NCI-H2081 treated with DMSO at 0.1 percent for 48 hours (cell line): ENCODE measurements at regions not wholly inside any gene's neighbourhood (a gene's known extent, or its start where the extent isn't known, plus 50 kb on each side); places are given as distances from the start of the nearest gene placed in this dataset.
"Not testable (repeated sequence)": the region's sequence is repeated elsewhere in the genome, so short reads cannot be mapped to it uniquely, and the experiment has no call there.

Experiments
- DNase-seq: peaks from one replicate; lab custom pipeline; 2025; lab: John Stamatoyannopoulos, UW

DNA sequence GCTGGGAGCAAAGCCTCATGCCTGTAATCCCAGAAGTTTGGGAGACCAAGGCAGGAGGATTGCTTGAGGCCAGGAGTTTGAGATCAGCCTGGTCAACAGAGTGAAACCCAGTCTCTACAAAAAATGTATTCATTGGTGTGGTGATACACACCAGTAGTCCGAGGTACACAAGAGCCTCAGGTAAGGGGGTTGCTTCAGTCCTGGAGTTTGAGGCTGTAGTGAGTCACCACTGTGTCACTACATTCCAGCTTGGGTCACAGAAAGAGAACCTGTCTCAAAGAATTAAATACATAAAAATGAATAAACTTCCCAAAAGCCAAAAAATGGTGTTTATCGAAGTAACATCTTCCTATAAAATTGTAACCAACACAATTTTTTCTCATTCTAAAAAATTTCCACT lies 568.1 kb upstream of the LINC00305 start:
- no peak for DNase-seq

DNA sequence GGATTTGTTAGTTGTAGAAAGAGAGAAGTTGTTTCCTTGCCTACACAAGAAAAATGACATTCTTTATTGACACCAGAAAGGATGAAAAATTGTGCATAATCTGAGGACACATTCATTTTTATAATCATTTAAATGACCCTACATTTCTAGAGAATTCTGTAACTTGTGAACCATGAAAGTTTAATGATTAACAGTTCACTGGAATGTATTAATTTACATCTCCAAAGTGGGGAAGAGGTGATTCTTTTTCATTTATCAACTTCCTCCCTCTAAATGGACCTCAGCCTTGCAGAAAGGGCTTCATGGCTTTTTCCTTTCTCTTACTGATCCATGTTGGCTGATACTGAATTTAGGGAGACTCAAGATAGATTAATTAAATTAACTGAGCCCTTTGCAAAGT lies 565.2 kb upstream of the LINC00305 start:
- DNase-seq, result no peak

DNA sequence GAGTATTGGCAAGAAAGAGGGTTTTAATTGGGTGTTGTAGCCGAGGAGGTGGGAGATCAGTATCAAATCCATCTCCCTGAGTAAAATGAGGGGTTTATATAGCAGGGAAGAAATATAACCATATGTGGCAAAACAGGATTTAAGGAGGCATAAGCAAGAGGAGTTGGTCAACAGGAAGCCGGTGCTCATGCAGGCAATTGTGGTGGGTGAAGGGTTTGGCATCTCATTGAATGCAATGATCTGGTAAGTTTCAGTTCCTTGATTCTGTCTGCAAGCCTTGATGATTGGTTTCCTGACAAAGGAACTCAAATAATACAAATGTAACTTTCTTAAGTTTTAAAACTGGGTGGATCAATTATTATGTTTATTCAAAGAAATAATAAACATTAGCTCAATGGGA lies 564.4 kb upstream of the LINC00305 start:
- no peak for DNase-seq

DNA sequence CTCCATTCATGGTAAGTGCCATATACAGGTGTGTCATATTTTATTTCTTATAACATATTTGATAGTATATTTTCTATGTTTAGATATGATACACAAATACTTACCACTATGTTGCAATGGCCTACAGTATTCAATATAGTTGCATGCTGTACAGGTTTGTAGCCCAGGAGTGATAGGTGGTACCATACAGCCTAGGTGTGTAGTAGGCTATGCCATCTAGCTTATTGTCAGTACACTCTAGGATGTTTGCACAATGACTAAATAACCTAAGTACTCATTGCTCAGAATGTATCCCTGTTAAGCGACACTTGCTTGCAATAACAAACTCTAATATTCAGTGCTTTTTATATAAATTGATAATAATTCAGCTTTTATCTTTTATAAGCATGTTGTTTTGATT lies 563.1 kb upstream of the LINC00305 start:
- no peak for DNase-seq

DNA sequence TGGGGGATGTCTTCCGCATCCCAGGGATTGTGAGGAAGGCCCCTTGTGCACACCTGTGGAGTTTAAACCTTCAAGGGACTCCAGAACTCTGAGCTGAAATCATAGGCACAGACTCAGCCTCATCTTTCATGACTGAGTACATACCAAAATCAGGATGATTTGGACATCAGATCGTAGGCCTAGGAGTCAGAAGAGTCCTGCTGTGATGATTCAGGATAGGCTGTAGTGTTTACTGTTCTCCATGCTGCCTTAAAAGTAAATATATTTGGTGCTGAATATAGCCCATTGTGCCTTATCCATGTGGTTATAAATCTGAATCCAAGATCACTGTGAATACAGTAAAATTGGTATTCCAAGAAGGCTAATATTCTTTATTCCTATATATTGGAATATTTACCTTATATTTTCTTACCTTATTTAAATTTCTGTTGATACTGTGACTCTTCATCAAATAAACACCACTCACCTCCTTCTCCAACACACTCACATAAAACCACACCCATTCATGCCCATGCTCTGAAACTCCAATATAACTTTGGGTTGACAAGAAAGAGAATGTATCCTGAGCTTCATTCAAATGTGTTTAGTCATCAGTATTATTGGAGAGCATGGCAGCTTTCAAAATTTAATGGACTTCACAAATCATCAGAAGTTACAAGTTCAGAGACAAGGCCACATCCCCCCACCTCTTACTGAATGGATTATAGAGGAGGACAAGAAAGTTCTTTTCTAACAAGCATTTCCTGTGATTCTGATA lies 561.4 kb upstream of the LINC00305 start:
- DNase-seq, result no peak

DNA sequence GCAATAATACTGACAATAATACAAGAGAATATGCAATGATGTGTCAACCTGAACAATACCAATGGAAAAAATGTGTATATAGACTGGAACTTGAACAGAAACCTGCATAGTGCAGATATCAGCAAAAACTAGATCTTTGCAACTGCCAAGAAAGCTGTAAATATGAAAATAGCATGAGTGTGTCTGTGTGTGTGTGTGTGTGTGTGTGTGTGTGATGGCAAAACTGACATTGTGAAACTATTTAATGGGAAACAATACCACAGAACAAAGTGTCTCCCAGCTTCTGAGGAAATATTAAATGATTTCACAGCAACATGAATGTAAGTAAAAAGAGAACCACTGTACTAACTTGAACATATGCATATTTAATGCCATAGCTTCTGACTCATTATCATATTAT lies 558.2 kb upstream of the LINC00305 start:
- DNase-seq, result no peak

DNA sequence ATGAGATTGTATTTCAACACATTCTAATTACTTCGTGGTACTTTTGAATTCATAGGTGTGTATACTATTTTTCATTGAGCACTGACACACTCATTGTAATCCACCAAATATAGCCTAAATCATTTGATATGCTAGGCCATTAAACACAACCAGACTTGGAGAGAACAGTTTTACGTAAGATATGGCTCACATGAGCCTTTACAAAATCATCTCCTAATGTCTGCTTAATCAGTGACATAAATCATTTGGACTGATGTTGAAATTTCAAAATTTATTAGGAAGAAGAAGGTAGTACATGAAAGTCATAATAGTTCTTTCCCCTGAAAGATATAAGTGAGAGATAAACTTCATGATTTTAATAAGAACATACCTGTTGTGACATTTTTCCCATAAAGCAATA lies 550.2 kb upstream of the LINC00305 start:
- no peak for DNase-seq

DNA sequence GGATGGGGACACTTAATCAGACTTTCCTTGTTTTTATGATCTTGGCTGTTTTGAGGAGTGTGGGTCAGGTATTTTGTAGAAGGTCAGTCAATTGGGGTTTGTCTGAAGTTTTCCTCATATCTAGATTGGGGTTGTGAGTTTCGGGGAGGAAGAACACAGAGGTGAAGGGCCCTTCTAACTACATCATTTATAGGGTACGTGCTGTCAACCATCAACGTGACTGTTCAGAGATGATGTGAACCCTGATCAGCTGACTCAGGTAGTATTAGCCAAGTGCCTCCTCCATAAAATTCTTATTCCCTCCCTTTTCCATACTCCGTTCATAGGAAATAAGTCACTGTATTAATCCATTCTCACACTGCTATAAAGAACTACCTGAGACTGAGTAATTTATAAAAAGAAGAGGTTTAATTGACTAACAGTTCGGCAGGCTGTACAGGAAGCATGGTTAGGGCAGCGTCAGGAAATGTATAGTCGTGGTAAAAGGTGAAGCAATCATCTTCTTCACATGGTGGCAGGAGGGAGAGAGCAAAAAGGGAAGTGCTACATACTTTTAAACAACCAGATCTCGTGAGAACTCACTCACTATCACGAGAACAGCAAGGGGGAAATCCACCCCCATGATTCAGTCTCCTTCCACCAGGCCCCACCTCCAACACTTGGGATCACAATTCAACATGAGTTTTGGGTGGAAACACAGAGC lies 547.1 kb upstream of the LINC00305 start:
- no peak for DNase-seq

DNA sequence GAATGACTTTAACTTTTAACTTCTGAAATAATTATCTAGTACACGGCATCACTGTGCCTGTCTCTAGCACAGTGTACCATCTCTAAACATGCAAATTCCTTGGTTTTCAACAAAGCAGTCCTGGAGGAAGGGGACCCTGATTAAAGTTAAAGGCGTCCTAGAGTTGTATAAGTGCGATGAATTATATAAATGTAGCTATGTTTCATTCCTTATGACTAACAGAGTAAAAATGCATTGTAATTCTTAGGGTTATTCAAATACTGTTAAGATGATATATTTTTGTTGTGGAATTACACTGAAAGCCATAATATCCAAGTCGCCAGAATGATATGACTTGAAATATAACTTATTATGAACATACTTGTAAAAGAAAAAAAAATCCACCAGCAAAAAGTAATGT lies 544.9 kb upstream of the LINC00305 start:
- DNase-seq, result no peak

DNA sequence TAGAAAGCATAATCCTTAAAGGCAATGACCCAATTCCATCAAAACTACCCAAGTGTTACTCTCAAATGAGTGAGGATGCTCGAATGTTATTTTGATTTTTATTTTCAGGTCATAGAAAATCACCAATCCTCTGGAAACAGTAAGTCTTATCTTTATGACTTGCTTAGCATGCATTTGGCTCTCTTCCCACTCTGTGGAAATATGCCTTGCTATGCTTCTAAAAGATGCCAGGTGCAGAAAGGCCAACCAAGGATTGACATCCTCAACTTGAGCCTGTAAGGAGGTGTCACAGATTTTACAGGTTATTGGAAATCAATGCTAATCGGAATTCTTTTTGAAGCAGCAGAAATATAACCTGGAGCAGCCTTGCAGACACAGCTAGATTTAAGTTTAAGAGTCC lies 543.9 kb upstream of the LINC00305 start:
- DNase-seq, result no peak

DNA sequence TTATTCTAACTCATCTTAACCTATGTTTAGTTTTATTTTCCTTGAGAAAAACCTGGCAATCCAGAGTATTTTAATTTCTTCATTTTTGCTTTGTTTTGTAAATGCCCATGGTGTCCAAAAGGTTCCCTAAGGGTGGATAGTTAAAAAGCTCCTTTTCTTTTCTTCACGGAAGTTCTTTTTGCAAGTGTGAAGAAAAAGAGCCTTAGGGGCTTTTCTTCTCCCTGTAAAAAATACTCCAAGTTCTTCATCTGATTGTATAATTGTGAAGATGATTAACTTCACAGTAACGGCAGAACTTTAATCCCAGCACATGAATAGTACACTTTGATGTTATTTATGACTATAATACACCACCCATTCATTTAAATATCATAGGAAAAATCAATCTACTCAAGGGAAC lies 530.2 kb upstream of the LINC00305 start:
- DNase-seq, result no peak

DNA sequence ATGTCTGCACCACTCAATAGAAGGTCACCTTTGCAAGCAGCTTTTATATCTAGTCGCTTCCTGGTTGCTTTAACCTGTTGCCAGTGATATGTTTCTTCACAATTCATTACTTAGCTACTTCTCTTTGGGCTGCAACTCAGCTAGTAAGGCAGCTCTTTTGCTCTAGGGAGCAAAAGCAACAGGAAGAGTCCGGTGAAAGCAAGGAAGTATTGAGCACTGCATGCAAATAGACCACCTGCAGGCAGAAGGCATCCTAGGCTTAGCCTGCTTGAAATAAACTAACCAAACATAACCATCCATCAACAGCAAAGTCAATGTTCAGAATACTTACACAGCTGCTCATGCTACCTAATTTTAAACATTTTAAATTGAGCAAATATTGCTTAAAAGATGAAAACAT lies 529.2 kb upstream of the LINC00305 start:
- no peak for DNase-seq

DNA sequence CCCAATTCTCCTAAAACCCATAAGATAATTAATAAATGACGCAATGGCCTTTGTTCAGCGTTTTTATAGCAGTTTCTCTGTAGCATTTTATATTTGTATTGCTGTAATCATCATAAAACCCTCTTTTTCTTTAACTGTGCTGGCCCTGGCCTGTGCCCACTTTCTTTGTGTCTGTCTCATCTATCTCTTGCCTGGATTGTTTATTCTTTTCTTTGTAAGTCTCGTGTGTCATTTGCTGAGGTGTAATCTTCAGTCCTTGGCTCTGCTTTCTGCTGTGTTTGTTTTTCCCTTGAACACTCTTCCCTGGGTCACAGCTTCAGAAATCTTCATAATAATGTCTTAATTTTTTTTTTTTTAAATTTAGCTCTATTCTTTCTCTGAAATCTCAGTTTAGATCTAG lies 525.8 kb upstream of the LINC00305 start:
- DNase-seq, result no peak

DNA sequence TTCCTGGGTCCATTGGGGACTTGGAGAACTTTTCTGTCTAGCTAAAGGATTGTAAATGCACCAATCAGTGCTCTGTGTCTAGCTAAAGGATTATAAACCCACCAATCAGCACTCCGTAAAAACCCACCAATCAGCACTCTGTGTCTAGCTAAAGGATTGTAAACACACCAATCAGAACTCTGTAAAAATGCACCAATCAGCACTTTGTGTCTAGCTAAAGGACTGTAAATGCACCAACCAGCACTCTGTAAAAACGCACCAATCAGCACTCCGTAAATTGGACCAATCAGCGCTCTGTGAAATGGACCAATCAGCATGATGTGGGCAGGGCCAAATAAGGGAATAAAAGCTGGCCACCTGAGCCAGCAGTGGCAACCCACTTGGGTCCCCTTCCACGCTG lies 522.4 kb upstream of the LINC00305 start:
- DNase-seq, result not testable (repeated sequence)

DNA sequence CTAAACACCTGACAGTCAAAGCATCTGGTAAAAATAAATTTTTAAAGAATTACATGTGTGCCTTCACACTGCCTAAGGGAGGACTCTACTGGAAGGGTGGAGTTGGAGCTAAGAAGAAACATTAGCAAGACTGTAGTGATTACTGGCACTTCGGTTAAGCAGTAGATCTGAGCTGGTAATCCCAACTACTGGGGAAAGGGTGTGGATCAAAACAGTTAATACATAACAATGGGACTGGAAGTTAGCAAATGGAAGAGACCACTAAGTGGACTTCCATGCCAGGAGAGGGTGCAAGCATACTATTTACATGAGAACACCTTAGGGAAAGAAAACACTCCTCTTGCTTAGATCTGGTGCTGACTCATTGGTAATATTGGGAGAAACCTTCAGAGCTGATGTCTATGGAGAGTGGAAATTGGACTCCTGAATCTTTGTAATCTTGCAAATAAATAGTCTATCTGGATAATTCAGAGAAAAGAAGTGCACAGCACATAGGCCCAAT lies 519.6 kb upstream of the LINC00305 start:
- DNase-seq, result no peak

DNA sequence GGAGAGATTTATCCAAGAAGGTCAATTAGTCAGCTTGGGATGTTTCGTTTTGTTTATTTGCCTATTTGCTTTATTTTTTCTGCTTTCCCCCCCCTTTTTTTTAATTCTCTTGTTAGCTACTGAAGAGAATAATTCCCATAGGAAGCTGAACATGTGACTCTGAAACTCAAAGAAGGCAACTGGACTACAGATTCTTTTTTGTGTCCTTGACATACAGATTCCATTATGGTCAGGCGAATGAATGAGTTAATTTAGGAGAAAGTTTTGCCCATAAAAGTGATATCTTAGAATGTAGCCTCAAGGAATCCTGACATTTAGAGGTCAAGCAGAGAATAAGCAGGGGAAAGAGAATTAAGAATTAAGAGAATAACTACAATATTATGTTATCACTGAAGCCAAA lies 514.2 kb upstream of the LINC00305 start:
- DNase-seq, result no peak

DNA sequence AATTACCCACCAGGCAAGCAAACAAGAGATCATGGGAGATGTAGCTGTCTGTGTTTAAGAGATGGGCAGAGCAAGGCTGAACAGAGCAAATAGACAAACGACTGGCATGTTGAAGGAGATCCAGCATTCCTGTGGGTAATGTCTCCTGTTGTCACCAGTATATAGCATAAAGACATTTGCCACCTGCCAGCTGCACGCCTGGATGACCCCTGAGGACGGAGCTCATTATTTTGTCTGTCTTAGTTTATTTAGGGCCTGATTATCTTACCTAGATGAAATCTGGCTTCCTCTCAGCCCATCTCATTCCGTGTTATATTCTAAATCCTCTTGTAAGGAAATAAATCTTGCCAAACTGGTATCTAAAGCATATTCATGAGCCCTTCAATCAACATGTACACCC lies 510.3 kb upstream of the LINC00305 start:
- DNase-seq, result no peak

DNA sequence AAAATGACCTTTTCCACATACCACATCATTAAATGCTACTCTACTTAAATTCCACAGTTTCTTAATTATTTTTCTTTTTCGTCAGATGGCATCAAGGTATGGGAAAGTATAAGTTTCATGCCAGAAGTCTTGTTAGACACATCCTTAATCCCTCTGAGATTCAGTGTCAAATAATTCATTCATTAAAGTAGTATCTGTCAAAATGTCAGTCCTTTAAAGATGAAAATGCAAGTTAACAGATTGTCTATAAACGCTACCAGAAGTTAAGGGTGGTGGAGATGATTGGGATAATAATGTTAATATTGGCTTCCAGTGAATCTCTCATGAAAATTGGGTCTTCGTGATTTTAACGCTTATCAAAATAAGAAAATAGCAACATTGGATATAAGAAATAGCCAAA lies 504.2 kb upstream of the LINC00305 start:
- DNase-seq, result no peak

DNA sequence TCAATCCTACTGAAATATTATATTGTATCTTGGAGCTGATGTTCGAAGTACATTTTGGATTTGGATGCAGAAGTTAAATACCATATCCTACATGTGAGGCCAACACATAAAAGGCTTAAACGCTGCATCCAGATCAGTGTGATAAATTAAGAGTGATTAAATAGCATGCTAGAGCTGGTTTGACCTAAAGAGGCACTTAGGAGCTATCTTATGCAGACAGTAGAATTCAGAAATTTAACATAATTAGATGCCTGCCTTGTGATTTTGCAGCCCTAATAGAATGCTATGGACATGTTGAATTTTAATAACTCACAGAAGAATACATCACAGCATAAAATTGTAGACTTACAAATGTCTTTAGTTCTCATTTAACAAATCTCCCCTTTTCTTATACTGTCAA lies 501.2 kb upstream of the LINC00305 start:
- DNase-seq, result no peak

DNA sequence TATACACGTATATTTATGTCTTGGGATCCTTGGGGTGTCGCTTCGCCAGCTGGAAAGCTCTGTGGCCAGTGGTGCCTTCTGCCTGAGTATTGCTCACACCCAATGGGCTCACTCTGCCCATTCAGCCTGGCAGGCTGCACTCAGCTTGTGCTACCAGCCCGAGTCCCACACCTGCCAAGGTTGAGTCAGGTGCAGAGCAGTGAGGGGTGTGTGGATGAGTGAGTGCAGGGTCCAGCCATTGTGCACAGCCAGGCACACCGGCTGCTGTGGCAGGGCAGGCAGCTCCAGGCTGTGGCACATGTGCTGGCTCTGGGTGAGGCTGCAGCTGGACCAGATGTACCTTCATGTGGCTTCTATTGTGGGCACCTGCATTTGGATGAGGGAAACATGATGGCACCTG lies 496.9 kb upstream of the LINC00305 start:
- DNase-seq, result no peak

DNA sequence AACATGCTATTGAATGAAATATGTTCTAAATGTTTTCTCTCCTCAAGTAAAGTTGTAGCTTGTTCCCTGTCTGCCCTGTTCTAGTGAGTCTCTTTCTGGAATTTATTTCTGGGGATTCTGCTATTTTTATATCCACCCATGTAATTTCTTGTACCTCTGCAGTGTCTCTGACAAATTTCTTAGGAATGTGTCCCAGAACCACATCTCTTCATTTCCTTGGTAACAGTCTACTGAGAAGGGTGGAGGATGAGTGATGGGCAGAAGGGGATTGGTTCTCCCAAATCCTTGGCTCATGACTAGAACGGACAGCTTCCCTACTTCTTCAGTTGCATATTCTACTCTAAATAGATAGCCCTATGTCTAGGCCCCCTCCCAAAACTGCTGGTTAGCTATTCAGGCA lies 490.6 kb upstream of the LINC00305 start:
- DNase-seq, result no peak

DNA sequence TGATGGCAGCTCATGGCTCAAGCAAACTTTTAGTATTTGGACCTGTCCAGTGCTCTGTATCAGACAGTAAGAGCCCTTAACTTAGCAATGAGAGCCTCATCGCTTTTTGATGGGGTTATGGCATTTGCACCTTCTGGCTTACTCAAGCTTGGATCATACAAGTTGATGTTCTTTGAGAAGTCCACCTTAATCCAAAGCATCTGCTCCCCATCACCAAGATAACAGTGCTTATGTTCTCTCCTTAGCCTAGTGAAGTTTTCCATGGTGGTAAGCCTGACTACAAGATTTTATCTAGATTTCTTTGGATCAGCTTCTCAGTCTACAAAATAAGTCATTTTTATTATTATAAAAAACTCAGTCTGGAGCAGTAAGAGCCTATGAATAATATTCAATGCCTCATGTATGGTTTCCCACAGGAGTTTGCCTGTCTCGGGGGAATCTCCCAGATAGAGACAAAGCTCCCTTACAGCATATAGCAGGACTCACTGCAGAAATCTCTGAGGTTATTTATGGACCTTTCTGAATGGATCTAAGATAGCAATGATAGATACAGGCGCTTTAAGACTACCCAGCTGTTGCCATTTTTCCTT lies 472.2 kb upstream of the LINC00305 start:
- DNase-seq, result no peak

DNA sequence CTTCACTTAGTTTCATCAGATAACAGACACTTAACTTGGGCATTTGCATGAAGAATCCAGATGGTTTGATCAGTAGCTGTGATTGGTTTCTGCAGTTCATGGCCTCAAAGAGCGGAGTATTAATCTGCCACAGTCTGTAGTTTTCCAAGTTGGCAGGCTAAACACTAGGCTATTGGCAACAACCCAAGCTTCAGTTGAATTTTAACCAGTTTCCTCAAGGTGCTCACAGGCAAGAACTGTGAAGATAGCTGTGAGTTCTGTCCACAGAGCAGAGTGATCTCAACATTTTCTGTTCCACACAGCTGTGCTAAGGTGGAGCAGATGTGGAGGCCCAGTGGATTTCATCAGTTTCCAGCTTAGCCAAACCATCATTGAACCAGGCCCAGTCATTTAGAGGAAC lies 469.5 kb upstream of the LINC00305 start:
- DNase-seq, result no peak
